ENCODE measurements at regions not wholly inside any gene's neighbourhood (a gene's known extent, or its start where the extent isn't known, plus 50 kb on each side); places are given as distances from the start of the nearest gene placed in this dataset.

DNA sequence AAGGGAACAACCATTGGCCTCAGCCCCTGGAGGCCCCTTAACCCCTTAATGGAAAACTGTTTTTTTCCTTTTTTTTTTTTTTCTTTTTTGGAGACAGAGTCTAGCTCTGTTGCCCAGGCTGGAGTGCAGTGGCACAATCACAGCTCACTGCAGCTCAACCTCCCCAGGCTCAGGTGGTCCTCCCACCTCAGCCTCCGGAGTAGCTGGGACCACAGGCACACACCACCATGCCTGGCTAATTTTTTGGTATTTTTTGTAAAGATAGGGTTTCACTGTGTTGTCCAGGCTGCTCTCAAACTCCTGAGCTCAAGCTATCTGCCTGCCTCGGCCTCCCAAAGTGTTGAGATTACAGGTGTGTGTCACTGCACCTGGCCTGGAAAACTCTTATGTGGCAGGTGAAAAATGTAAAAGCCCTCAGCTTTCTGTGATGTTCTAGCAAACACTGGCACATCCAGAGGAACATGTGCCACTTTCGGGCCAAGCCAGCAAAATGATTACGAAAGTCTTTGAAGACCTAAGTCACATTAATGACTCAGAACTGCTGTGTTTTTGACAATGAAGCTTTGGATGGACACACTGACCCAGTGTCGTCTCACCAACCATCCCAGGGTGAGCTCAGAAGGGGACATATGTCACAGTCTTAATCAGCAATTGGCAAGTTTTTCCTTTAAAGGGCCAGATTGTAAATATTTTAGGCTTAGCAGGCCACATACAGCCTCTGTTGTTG lies 189.3 kb upstream of the TPM1 start:
- H3K27me3 ChIP-seq (ENCODE audit: control insufficient read depth in 4 of 4, insufficient read depth in 4 of 4, low read length in 3 of 4) = no peaks in the 10 kb centered on the region
- no peaks in the 10 kb centered on the region for H3K36me3 ChIP-seq (ENCODE audit: control insufficient read depth in 4 of 4, insufficient read depth in 3 of 4, low read depth in 1 of 4, low read length in 3 of 4)
- peaks cover 11 to 24% (median 14%) of the 10 kb centered on the region in 4 donors for H3K4me1 ChIP-seq (ENCODE audit: control insufficient read depth in 4 of 4, insufficient read depth in 4 of 4, low read length in 3 of 4)
- H3K9me3 ChIP-seq (ENCODE audit: control insufficient read depth in 4 of 4, low read length in 3 of 4) = no peaks in the 10 kb centered on the region
- TF ChIP-seq SP1 (IDR thresholded peaks at IDR 0.05) = peak; percentile 11
- TF ChIP-seq HNF4G (IDR thresholded peaks at IDR 0.05) = no peak
- TF ChIP-seq MAX (IDR thresholded peaks at IDR 0.05) = peak; percentile 98
- peak in 1 of 2 donors; percentile 64 for TF ChIP-seq RXRA (IDR thresholded peaks at IDR 0.05)
- no peak for TF ChIP-seq NR2F2 (IDR thresholded peaks at IDR 0.05)
- TF ChIP-seq EGR1 (IDR thresholded peaks at IDR 0.05; ENCODE audit: low read depth in 2 of 2) = no peak
- TF ChIP-seq JUND (IDR thresholded peaks at IDR 0.05) = peak; percentile 47 to 90
- TF ChIP-seq REST (IDR thresholded peaks at IDR 0.05) = peak; percentile 37
- TF ChIP-seq YY1 (IDR thresholded peaks at IDR 0.05) = peak; percentile 83
- TF ChIP-seq FOXA1 (IDR thresholded peaks at IDR 0.05) = no peak
- TF ChIP-seq ATF3 (IDR thresholded peaks at IDR 0.05) = peak; percentile 28
- TF ChIP-seq, protein P1, sequence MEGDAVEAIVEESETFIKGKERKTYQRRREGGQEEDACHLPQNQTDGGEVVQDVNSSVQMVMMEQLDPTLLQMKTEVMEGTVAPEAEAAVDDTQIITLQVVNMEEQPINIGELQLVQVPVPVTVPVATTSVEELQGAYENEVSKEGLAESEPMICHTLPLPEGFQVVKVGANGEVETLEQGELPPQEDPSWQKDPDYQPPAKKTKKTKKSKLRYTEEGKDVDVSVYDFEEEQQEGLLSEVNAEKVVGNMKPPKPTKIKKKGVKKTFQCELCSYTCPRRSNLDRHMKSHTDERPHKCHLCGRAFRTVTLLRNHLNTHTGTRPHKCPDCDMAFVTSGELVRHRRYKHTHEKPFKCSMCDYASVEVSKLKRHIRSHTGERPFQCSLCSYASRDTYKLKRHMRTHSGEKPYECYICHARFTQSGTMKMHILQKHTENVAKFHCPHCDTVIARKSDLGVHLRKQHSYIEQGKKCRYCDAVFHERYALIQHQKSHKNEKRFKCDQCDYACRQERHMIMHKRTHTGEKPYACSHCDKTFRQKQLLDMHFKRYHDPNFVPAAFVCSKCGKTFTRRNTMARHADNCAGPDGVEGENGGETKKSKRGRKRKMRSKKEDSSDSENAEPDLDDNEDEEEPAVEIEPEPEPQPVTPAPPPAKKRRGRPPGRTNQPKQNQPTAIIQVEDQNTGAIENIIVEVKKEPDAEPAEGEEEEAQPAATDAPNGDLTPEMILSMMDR (IDR thresholded peaks at IDR 0.05; ENCODE audit: low read depth, low read length, missing input control) = no peak
- no peak for TF ChIP-seq TAF1 (conservative IDR thresholded peaks at IDR 0.05)
- TF ChIP-seq RAD21 (IDR thresholded peaks at IDR 0.05) = peak; percentile 58
- TF ChIP-seq ZBTB33 (IDR thresholded peaks at IDR 0.05) = peak; percentile 37
- peak; percentile 19 to 59 for TF ChIP-seq HNF4A (conservative IDR thresholded peaks at IDR 0.05)
- TF ChIP-seq GABPA (IDR thresholded peaks at IDR 0.05 in 1 of 2, conservative IDR thresholded peaks at IDR 0.05 in 1 of 2) = no peak
- TF ChIP-seq FOXA2 (IDR thresholded peaks at IDR 0.05) = peak; percentile 6
- no peak overlapping the region for H3K4me3 ChIP-seq (ENCODE audit: low read depth in 1 of 3, low read length in 3 of 3)
- WGBS = 39% methylated on average over 5 of the region's 5 CpGs
- H3K9ac ChIP-seq (ENCODE audit: low read depth in 1 of 2, low read length in 2 of 2) = no peak overlapping the region
- DNase-seq (ENCODE audit: low spot score) = no peak
- peak overlapping the region; percentile 53 to 85 for H3K27ac ChIP-seq (ENCODE audit: low read depth in 1 of 2, low read length in 2 of 2)

Measured in liver (tissue), 8 donors.